ENCODE measurements at regions not wholly inside any gene's neighbourhood (a gene's known extent, or its start where the extent isn't known, plus 50 kb on each side); places are given as distances from the start of the nearest gene placed in this dataset.
"Not testable (repeated sequence)": the region's sequence is repeated elsewhere in the genome, so short reads cannot be mapped to it uniquely, and the experiment has no call there.

DNA sequence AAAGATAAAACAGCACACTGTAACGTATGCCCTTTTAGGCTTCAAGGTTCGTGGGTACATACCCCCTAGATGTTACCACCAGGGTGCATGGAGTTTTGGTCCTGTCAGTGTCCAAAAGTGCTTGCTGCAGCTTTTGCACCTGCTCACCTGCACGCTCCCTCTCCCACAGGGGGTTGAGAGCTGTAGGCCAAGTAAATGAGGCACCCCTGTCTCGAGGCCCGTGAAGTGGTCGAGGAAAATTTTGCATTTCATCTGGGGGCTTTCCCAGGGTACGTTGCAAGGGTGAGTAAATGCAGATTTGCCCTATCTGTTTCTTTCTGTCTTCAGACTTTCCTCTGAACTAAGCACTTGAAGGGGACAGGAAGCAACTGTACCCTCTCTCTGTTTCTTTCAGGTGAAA, 136.0 kb downstream of the THBS2 start:
- H3K4me3 ChIP-seq (ENCODE audit: low read length): no peak overlapping the region
- no peak for DNase-seq (ENCODE audit: low read depth)
- TF ChIP-seq, protein P1, sequence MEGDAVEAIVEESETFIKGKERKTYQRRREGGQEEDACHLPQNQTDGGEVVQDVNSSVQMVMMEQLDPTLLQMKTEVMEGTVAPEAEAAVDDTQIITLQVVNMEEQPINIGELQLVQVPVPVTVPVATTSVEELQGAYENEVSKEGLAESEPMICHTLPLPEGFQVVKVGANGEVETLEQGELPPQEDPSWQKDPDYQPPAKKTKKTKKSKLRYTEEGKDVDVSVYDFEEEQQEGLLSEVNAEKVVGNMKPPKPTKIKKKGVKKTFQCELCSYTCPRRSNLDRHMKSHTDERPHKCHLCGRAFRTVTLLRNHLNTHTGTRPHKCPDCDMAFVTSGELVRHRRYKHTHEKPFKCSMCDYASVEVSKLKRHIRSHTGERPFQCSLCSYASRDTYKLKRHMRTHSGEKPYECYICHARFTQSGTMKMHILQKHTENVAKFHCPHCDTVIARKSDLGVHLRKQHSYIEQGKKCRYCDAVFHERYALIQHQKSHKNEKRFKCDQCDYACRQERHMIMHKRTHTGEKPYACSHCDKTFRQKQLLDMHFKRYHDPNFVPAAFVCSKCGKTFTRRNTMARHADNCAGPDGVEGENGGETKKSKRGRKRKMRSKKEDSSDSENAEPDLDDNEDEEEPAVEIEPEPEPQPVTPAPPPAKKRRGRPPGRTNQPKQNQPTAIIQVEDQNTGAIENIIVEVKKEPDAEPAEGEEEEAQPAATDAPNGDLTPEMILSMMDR (conservative IDR thresholded peaks at IDR 0.05; ENCODE audit: low read depth, low read length): no peak

GRCh38 chr6:169115632-169116031, 138.0 kb downstream of the THBS2 start:
- no peak for DNase-seq (ENCODE audit: low read depth)
- no peak overlapping the region for H3K4me3 ChIP-seq (ENCODE audit: low read length)
- TF ChIP-seq, protein P1 (conservative IDR thresholded peaks at IDR 0.05; ENCODE audit: low read depth, low read length): no peak

DNA sequence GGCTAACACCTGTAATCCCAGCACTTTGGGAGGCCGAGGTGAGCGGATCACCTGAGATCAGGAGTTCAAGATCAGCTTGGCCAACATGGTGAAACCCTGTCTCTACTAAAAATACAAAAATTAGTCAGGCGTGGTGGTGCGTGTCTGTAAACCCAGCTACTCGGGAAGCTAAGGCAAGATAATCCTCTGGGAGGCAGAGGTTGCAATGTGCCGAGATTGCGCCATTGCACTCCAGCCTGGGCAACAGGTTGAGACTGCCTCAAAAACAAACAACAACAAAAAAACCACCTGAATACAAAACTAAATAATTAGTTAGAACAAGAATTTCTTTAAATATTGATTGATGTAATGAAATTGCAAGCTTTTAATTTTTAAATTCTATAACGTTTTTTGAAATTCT, 139.0 kb downstream of the THBS2 start:
- H3K4me3 ChIP-seq (ENCODE audit: low read length); DNase-seq (ENCODE audit: low read depth): not testable (repeated sequence)

GRCh38 chr6:169112483-169113320, 140.9 kb downstream of the THBS2 start:
- DNase-seq (ENCODE audit: low read depth): no peak
- TF ChIP-seq, protein P1 (conservative IDR thresholded peaks at IDR 0.05; ENCODE audit: low read depth, low read length): no peak
- no peak overlapping the region for H3K4me3 ChIP-seq (ENCODE audit: low read length)

GRCh38 chr6:169111203-169111602, 142.4 kb downstream of the THBS2 start:
- H3K4me3 ChIP-seq (ENCODE audit: low read length): no peak overlapping the region
- TF ChIP-seq, protein P1 (conservative IDR thresholded peaks at IDR 0.05; ENCODE audit: low read depth, low read length): no peak
- no peak for DNase-seq (ENCODE audit: low read depth)

GRCh38 chr6:169109411-169110220, 144.0 kb downstream of the THBS2 start:
- H3K4me3 ChIP-seq (ENCODE audit: low read length): no peak overlapping the region
- TF ChIP-seq, protein P1 (conservative IDR thresholded peaks at IDR 0.05; ENCODE audit: low read depth, low read length): no peak
- no peak for DNase-seq (ENCODE audit: low read depth)

DNA sequence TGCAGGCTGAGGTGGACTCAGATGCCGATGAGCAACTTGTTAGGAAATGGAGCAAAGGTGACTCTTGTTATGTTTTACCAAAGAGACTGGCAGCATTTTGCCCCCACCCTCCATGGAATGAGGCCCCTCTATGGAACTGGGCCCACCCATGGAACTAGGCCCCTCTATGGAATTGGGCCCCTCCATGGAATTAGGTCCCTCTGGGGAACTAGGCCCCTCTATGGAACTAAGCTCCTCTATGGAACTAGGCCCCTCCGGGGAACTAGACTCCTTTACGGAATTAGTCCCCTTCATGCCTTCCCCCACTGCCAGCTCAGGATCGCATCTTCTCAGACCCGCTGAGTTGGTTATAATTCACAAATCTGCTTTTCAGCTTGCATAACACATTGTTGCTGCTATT, 144.9 kb downstream of the THBS2 start:
- DNase-seq (ENCODE audit: low read depth): no peak
- TF ChIP-seq, protein P1 (conservative IDR thresholded peaks at IDR 0.05; ENCODE audit: low read depth, low read length): no peak
- no peak overlapping the region for H3K4me3 ChIP-seq (ENCODE audit: low read length)

Measured in retinal pigment epithelial cell (primary cell).